ENCODE measurements at regions not wholly inside any gene's neighbourhood (a gene's known extent, or its start where the extent isn't known, plus 50 kb on each side); places are given as distances from the start of the nearest gene placed in this dataset.
A peak's percentile ranks its signal among the peaks of the same experiment; 100 is the strongest.

DNA sequence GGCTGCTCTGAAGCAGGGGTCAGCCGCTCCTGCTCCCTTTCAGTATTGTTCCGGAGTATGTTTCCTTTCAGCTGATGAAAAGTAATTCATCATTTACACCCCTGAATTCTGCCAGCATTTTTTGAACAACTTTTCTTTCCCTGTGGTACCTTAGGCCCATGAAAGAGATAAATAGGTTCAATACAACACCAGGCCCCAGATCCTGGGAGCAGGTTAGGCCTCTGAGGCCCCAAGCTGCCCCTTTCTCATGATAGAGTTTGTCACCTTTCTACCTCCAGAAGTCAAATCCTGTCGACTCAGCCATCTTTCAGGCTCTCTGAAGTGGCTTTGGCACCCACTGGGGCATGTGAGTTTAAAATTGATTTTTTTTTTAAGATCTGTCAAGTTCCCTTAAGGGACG is 1415.1 kb upstream of the ZEB2 start:
- H3K27ac ChIP-seq (ENCODE audit: insufficient read depth, low read length), result no peak overlapping the region

DNA sequence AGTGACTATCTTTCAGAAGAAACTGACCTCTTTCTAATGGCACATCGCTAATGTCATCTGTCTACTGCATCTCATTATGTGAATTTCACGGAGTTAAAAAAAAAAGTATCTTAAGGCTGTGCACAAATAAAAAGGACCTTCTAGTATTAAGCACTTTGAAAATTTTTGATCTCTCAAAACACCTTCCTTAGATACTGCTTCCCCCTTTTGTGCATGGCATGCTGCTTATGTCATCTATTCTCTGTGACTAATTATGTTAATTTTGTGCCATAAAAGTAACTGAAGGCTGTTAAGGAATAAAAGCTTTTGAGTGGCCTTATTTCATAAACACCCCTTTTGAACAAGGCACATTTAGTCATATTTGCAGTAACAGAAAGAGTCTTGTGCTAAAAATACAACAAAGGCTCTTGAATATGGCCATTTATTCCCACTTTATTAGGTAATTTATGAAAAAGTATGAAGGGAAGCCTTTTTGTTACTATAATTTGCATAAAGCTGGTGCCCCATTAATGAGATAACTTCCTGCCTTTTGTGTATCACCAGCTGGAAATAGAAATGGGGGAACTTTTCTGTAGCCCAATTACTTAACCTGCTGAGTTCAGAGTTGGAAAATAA is 1412.0 kb upstream of the ZEB2 start:
- H3K27me3 ChIP-seq (ENCODE audit: control insufficient read depth, insufficient read depth, low read length), result no peaks in the 10 kb centered on the region
- no peak for TF ChIP-seq EZH2 (IDR thresholded peaks at IDR 0.05; ENCODE audit: low read length, missing control alignments)
- TF ChIP-seq, protein P1, sequence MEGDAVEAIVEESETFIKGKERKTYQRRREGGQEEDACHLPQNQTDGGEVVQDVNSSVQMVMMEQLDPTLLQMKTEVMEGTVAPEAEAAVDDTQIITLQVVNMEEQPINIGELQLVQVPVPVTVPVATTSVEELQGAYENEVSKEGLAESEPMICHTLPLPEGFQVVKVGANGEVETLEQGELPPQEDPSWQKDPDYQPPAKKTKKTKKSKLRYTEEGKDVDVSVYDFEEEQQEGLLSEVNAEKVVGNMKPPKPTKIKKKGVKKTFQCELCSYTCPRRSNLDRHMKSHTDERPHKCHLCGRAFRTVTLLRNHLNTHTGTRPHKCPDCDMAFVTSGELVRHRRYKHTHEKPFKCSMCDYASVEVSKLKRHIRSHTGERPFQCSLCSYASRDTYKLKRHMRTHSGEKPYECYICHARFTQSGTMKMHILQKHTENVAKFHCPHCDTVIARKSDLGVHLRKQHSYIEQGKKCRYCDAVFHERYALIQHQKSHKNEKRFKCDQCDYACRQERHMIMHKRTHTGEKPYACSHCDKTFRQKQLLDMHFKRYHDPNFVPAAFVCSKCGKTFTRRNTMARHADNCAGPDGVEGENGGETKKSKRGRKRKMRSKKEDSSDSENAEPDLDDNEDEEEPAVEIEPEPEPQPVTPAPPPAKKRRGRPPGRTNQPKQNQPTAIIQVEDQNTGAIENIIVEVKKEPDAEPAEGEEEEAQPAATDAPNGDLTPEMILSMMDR (conservative IDR thresholded peaks at IDR 0.05 in 1 of 2, IDR thresholded peaks at IDR 0.05 in 1 of 2; ENCODE audit: low read depth in 1 of 2, low read length in 2 of 2), result no peak
- no peaks in the 10 kb centered on the region for H3K79me2 ChIP-seq (ENCODE audit: control insufficient read depth, insufficient read depth, low read length)
- DNase-seq (ENCODE audit: low read depth in 2 of 2), result peak in 1 of 2 donors; percentile 9
- H3K4me3 ChIP-seq (replicated peaks in 1 of 4; ENCODE audit: control extremely low read depth in 1 of 4, insufficient read depth in 1 of 4, low read depth in 3 of 4, low read length in 4 of 4), result no peak overlapping the region
- no peak overlapping the region for H3K9ac ChIP-seq (ENCODE audit: insufficient read depth, low read length)
- H2AFZ ChIP-seq (ENCODE audit: low read length), result peak overlapping the region; percentile 27
- H3K9me3 ChIP-seq (ENCODE audit: control insufficient read depth, insufficient read depth, low read depth, low read length), result no peaks in the 10 kb centered on the region
- H3K36me3 ChIP-seq (ENCODE audit: control insufficient read depth, insufficient read depth, low read length), result no peaks in the 10 kb centered on the region
- H4K20me1 ChIP-seq (ENCODE audit: control insufficient read depth, extremely low read depth, insufficient read depth, low read length), result no peaks in the 10 kb centered on the region
- H3K4me2 ChIP-seq (ENCODE audit: extremely low read depth, insufficient read depth, low read length), result peak overlapping the region; percentile 45
- no peak overlapping the region for H3K27ac ChIP-seq (ENCODE audit: insufficient read depth, low read length)
- no peaks in the 10 kb centered on the region for H3K4me1 ChIP-seq (ENCODE audit: control insufficient read depth, extremely low read depth, insufficient read depth, low read length)

More for the DNA sequence above, 1415.1 kb upstream of the ZEB2 start:
- no peaks in the 10 kb centered on the region for H3K36me3 ChIP-seq (ENCODE audit: control insufficient read depth, insufficient read depth, low read length)
- H4K20me1 ChIP-seq (ENCODE audit: control insufficient read depth, extremely low read depth, insufficient read depth, low read length), result no peaks in the 10 kb centered on the region
- no peak overlapping the region for H2AFZ ChIP-seq (ENCODE audit: low read length)
- no peak overlapping the region for H3K4me3 ChIP-seq (replicated peaks in 1 of 4; ENCODE audit: control extremely low read depth in 1 of 4, insufficient read depth in 1 of 4, low read depth in 3 of 4, low read length in 4 of 4)
- H3K79me2 ChIP-seq (ENCODE audit: control insufficient read depth, insufficient read depth, low read length), result no peaks in the 10 kb centered on the region
- H3K9me3 ChIP-seq (ENCODE audit: control insufficient read depth, insufficient read depth, low read depth, low read length), result no peaks in the 10 kb centered on the region
- no peak overlapping the region for H3K9ac ChIP-seq (ENCODE audit: insufficient read depth, low read length)
- no peaks in the 10 kb centered on the region for H3K27me3 ChIP-seq (ENCODE audit: control insufficient read depth, insufficient read depth, low read length)
- H3K4me2 ChIP-seq (ENCODE audit: extremely low read depth, insufficient read depth, low read length), result no peak overlapping the region
- no peak for DNase-seq (ENCODE audit: low read depth in 2 of 2)
- TF ChIP-seq EZH2 (IDR thresholded peaks at IDR 0.05; ENCODE audit: low read length, missing control alignments), result no peak
- TF ChIP-seq, protein P1 (conservative IDR thresholded peaks at IDR 0.05 in 1 of 2, IDR thresholded peaks at IDR 0.05 in 1 of 2; ENCODE audit: low read depth in 1 of 2, low read length in 2 of 2), result no peak
- H3K4me1 ChIP-seq (ENCODE audit: control insufficient read depth, extremely low read depth, insufficient read depth, low read length), result no peaks in the 10 kb centered on the region

DNA sequence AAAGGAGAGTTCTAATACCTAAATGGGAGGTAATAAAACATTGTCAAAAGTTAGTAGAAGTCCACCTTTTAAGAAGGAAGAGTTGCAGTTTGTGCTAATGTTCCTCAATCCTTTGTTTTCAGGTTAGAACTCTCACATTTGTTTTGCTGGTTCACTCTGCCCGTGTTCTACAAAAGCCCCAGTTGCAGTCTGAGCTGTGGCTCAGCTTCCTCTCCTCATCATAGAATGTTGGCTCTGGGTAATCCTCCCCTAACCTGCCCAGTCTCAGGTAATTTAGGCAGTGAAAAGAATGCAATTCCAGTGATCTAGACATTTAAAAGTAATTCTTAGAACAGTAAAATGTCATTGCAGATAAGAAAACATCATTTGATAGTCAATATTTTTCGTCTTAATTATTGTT is 1410.4 kb upstream of the ZEB2 start:
- no peak for DNase-seq (ENCODE audit: low read depth in 2 of 2)
- no peak overlapping the region for H3K27ac ChIP-seq (ENCODE audit: insufficient read depth, low read length)
- no peaks in the 10 kb centered on the region for H3K4me1 ChIP-seq (ENCODE audit: control insufficient read depth, extremely low read depth, insufficient read depth, low read length)
- no peaks in the 10 kb centered on the region for H3K9me3 ChIP-seq (ENCODE audit: control insufficient read depth, insufficient read depth, low read depth, low read length)
- H3K4me2 ChIP-seq (ENCODE audit: extremely low read depth, insufficient read depth, low read length), result no peak overlapping the region
- no peak for TF ChIP-seq EZH2 (IDR thresholded peaks at IDR 0.05; ENCODE audit: low read length, missing control alignments)
- TF ChIP-seq, protein P1 (conservative IDR thresholded peaks at IDR 0.05 in 1 of 2, IDR thresholded peaks at IDR 0.05 in 1 of 2; ENCODE audit: low read depth in 1 of 2, low read length in 2 of 2), result no peak
- H3K4me3 ChIP-seq (replicated peaks in 1 of 4; ENCODE audit: control extremely low read depth in 1 of 4, insufficient read depth in 1 of 4, low read depth in 3 of 4, low read length in 4 of 4), result no peak overlapping the region
- no peak overlapping the region for H3K9ac ChIP-seq (ENCODE audit: insufficient read depth, low read length)
- no peaks in the 10 kb centered on the region for H3K27me3 ChIP-seq (ENCODE audit: control insufficient read depth, insufficient read depth, low read length)
- no peaks in the 10 kb centered on the region for H3K36me3 ChIP-seq (ENCODE audit: control insufficient read depth, insufficient read depth, low read length)
- no peak overlapping the region for H2AFZ ChIP-seq (ENCODE audit: low read length)
- no peaks in the 10 kb centered on the region for H4K20me1 ChIP-seq (ENCODE audit: control insufficient read depth, extremely low read depth, insufficient read depth, low read length)
- H3K79me2 ChIP-seq (ENCODE audit: control insufficient read depth, insufficient read depth, low read length), result no peaks in the 10 kb centered on the region

All from fibroblast of lung (primary cell).